ENCODE measurements at regions not wholly inside any gene's neighbourhood (a gene's known extent, or its start where the extent isn't known, plus 50 kb on each side); places are given as distances from the start of the nearest gene placed in this dataset. TPM values are rescaled to one million over a fixed set of nuclear protein-coding genes. Genes with fewer than 3 reads are reported as not detected.

DNA sequence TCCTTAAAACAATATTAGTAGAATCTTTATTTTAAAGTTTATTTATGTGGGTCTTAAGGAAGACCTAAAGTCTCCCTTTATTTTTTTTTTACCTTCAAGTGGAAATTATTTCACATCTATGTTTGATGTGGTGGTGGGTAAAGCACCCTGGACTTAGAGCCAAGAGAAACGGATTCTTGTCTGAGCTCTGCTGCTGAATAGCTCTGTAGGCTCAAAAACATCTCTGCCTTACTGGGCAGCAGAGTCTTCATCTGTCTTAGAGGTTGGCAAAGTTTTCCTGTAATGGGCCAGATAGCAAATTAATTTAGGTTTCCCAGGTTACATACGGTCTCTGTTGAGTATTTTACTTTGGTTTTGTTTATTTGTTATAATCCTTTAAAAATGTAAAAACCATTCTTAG, 136.5 kb downstream of the CEP135 start:
- Mint-ChIP-seq H3K4me3 (no peak overlapping the region), H3K9me3 (no peaks in the 10 kb centered on the region), H3K4me1 (no peaks in the 10 kb centered on the region), H3K27me3 (ENCODE audit: low read depth in 3 of 3) (peaks cover 0 to 2% (median 1%) of the 10 kb centered on the region in 3 donors), H3K27ac (peak overlapping the region in 1 of 7 donors; percentile 43), H3K36me3 (no peaks in the 10 kb centered on the region)
- Histone ChIP-seq H3K4me2 (replicated peaks; ENCODE audit: extremely low read depth, low read length, poor library complexity, severe bottlenecking) (no peak overlapping the region), H3K4me3 (replicated peaks in 1 of 3; ENCODE audit: low read depth in 2 of 3, low read length in 3 of 3) (no peak overlapping the region), H3K4me1 (ENCODE audit: control insufficient read depth in 1 of 2, insufficient read depth in 2 of 2, low read length in 2 of 2) (no peaks in the 10 kb centered on the region), H3K9ac (ENCODE audit: insufficient read depth, low read length, poor library complexity, severe bottlenecking) (no peak overlapping the region), H3K79me2 (ENCODE audit: insufficient read depth, low read length) (no peaks in the 10 kb centered on the region), H3K27ac (ENCODE audit: low read depth in 1 of 2, low read length in 2 of 2) (no peak overlapping the region), H4K20me1 (ENCODE audit: insufficient read depth, low read length) (no peaks in the 10 kb centered on the region), H3K27me3 (ENCODE audit: control insufficient read depth in 2 of 2, insufficient read depth in 2 of 2, low read length in 2 of 2) (no peaks in the 10 kb centered on the region), H3K9me3 (replicated peaks in 1 of 2; ENCODE audit: control insufficient read depth in 1 of 2, insufficient read depth in 1 of 2, low read length in 2 of 2) (no peaks in the 10 kb centered on the region), H3K36me3 (replicated peaks in 1 of 2; ENCODE audit: control insufficient read depth in 1 of 2, insufficient read depth in 2 of 2, low read length in 2 of 2) (no peaks in the 10 kb centered on the region), H2AFZ (ENCODE audit: insufficient read depth, low read depth, low read length, poor library complexity, severe bottlenecking) (no peak overlapping the region)
- DNase-seq = no peak
- intact Hi-C loops (cut with micrococcal nuclease) = no loop called here
- 100% methylated on average over 1 of the region's 2 CpGs for WGBS (ENCODE audit: insufficient coverage)
- TF ChIP-seq, protein P1, sequence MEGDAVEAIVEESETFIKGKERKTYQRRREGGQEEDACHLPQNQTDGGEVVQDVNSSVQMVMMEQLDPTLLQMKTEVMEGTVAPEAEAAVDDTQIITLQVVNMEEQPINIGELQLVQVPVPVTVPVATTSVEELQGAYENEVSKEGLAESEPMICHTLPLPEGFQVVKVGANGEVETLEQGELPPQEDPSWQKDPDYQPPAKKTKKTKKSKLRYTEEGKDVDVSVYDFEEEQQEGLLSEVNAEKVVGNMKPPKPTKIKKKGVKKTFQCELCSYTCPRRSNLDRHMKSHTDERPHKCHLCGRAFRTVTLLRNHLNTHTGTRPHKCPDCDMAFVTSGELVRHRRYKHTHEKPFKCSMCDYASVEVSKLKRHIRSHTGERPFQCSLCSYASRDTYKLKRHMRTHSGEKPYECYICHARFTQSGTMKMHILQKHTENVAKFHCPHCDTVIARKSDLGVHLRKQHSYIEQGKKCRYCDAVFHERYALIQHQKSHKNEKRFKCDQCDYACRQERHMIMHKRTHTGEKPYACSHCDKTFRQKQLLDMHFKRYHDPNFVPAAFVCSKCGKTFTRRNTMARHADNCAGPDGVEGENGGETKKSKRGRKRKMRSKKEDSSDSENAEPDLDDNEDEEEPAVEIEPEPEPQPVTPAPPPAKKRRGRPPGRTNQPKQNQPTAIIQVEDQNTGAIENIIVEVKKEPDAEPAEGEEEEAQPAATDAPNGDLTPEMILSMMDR (IDR thresholded peaks at IDR 0.05) = no peak

DNA sequence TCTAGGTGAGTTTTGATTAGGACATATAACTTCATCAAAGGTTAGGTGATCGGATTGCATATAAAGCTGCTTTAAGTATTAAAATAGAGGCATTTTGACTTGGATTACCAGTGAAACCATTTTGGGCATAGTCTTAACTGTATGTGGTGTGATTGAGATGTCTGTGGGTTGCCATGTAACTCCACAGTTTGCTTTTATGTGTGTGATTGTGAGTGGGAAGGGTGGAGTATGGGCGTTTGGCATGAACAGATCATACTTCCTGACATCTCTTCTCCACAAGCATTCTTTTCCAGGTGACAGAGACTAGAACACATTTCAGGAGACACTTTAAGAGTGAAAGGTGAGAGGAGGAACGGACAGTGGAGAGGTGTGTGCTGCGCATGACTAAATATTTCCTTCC, 136.1 kb downstream of the CEP135 start:
- no peaks in the 10 kb centered on the region for H3K79me2 ChIP-seq (ENCODE audit: insufficient read depth, low read length)
- no peaks in the 10 kb centered on the region for H4K20me1 ChIP-seq (ENCODE audit: insufficient read depth, low read length)
- no peak overlapping the region for H2AFZ ChIP-seq (ENCODE audit: insufficient read depth, low read depth, low read length, poor library complexity, severe bottlenecking)
- H3K9ac ChIP-seq (ENCODE audit: insufficient read depth, low read length, poor library complexity, severe bottlenecking) = no peak overlapping the region
- DNase-seq = no peak
- no peaks in the 10 kb centered on the region for H3K9me3 ChIP-seq (replicated peaks in 1 of 2; ENCODE audit: control insufficient read depth in 1 of 2, insufficient read depth in 1 of 2, low read length in 2 of 2)
- no peaks in the 10 kb centered on the region for H3K36me3 ChIP-seq (replicated peaks in 1 of 2; ENCODE audit: control insufficient read depth in 1 of 2, insufficient read depth in 2 of 2, low read length in 2 of 2)
- H3K36me3 Mint-ChIP-seq = no peaks in the 10 kb centered on the region
- no peak overlapping the region for H3K4me3 Mint-ChIP-seq
- H3K27me3 Mint-ChIP-seq (ENCODE audit: low read depth in 3 of 3) = peaks cover 0 to 2% (median 1%) of the 10 kb centered on the region in 3 donors
- H3K27me3 ChIP-seq (ENCODE audit: control insufficient read depth in 2 of 2, insufficient read depth in 2 of 2, low read length in 2 of 2) = no peaks in the 10 kb centered on the region
- no peaks in the 10 kb centered on the region for H3K4me1 Mint-ChIP-seq
- TF ChIP-seq, protein P1 (IDR thresholded peaks at IDR 0.05) = no peak
- H3K4me2 ChIP-seq (replicated peaks; ENCODE audit: extremely low read depth, low read length, poor library complexity, severe bottlenecking) = no peak overlapping the region
- no peak overlapping the region for H3K4me3 ChIP-seq (replicated peaks in 1 of 3; ENCODE audit: low read depth in 2 of 3, low read length in 3 of 3)
- 100% methylated on average over 1 of the region's 4 CpGs for WGBS (ENCODE audit: insufficient coverage)
- H3K27ac ChIP-seq (ENCODE audit: low read depth in 1 of 2, low read length in 2 of 2) = no peak overlapping the region
- intact Hi-C loops (cut with micrococcal nuclease) = no loop called here
- H3K27ac Mint-ChIP-seq = no peak overlapping the region
- H3K9me3 Mint-ChIP-seq = no peaks in the 10 kb centered on the region
- no peaks in the 10 kb centered on the region for H3K4me1 ChIP-seq (ENCODE audit: control insufficient read depth in 1 of 2, insufficient read depth in 2 of 2, low read length in 2 of 2)

Small RNA genes in the stretch of these regions (small RNA-seq; reads per million reads assigned to genes)
- gene RNA5SP161 (ENCODE audit: insufficient read length, low read depth) = not detected
